Stimulated activated CD4-positive, alpha-beta T cell treated with anti-CD3 and anti-CD28 coated beads, TNF-alpha, amount 100 ng/mL, for 1 hour (primary cell): ENCODE measurements at regions not wholly inside any gene's neighbourhood (a gene's known extent, or its start where the extent isn't known, plus 50 kb on each side); places are given as distances from the start of the nearest gene placed in this dataset.

ENCODE experiments used
- DNase-seq, 3 donors: peaks; one replicate each; pipeline ENCODE4 v3.0.0-alpha.2; 2020; ENCODE audit warnings: low read depth in 3 of 3, low spot score in 1 of 3

GRCh38 chrX:9147726-9148125, 113.8 kb upstream of the FAM9B start:
- DNase-seq = no peak

GRCh38 chrX:9148615-9149399, 114.9 kb upstream of the FAM9B start:
- DNase-seq = no peak

DNA sequence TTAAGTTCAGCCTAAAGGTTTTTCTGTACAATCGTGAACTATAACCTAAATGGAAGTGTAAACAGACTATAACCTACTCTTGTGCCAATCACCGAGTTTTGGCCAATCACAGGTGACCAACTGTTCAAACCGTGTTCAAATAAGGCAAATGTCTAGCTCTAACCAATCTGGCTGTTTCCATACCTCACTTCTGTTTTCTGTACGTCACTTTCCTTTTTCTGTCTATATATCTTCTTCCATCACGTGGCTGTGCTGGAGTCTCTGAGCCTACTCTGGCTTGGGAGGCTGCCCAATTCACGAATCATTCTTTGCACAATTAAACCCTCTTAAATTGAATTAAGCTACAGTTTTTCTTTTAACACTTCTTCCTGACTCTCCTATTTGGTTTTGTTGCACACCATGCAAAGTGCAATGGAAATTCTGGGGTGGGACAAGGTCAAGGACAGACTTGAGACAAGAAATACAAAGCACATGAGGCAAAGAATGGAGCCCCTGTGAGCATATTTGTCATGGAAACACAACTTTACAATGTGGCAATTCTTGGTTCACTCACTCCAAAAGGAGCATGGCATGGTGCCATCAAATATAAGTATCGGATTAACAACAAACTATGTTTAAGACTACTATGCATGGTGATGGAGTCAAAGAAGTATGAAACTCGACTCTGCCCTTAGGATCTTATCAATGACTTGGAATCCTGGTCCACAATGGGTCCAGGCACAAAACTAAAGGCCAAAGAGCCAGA, 115.7 kb upstream of the FAM9B start:
- no peak for DNase-seq

DNA sequence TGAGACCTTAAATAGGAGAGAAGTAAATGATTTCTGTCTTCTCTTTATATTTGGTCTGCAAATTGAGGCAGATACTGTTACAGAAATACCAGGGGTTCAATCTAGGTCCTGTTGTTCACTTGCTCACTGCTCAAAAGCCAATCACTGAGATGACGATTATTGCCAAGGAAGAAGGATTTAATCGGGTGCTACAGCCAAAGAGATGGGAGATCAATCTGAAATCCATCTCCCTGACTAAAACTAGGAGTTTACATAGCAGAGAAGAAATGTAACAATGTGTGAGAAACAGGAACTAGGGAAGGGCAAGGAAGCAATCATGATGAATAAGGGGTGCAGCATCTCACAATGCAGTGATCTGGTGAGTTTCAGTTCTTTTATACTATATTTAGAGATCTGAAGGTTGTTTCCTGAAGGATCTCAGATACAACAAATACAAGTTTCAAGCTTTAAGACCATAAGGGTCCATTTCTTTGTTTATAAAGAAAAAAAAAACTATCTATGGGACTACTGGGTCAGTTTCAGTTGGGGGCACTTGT, 117.9 kb upstream of the FAM9B start:
- no peak for DNase-seq

- no peak for DNase-seq
These were observed 119.4 kb upstream of the FAM9B start for GRCh38 chrX:9153300-9153699.

GRCh38 chrX:9158611-9159010, 124.7 kb upstream of the FAM9B start:
- no peak for DNase-seq

- no peak for DNase-seq
These were observed 126.9 kb upstream of the FAM9B start for GRCh38 chrX:9160698-9161329.

DNA sequence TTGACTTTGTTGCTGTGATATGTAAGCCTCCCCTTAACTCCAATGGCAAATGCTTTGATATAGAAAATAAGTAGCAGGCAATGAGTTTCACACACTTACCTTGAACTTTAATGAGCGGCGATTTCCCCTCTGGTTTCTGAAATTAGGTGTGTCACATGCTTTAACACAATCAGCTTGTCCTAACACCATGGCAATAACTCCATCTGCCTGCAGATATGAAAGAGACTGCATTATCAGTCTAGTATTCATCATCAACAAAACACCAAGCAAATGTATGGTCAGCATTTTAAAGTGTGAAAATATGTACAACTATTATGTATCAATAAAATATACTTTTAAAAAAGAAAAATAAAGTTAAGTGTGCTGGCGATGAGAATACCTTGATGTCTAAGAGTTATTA, 128.8 kb upstream of the FAM9B start:
- no peak for DNase-seq

DNA sequence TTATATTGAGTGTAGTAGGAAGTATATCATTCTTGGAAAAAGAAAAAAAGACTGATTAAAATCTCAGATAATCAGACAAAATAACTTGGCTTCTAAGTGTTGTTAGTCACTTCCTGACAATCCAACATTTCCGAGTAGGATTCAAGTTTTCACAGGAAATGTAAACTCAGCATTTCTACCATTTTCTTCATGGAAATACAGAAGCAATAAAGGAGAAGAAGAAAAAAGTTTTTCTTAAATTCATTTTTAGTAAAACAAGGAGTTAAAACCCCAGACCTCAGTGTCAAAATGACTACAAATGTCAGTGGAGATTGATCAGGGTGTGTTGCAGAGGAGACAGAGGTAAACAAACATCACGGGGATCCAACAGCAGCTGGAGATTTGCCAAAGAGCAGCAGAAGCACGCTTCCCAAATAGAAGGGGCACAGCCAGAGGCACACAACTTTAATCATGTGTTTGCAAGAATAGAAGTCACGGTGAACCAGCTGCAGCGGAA, 129.3 kb upstream of the FAM9B start:
- no peak for DNase-seq

DNA sequence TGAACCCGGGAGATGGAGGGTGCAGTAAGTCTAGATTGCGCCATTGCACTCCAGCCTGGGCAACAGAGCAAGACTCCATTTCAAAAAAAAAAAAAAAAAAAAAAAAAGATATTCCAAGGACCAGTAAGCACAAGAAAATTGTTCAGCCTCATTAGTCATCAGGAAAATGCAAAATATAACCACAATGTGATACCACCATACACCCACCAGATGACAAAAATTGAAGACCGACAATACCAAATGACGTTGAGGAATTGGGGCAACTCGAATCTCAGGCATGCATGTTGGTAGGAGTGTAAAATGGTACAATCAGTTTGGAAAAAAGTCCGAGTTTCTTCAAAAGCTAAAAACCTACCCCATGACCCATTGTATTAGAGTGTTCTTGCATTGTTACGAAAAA, 130.2 kb upstream of the FAM9B start:
- no peak for DNase-seq

DNA sequence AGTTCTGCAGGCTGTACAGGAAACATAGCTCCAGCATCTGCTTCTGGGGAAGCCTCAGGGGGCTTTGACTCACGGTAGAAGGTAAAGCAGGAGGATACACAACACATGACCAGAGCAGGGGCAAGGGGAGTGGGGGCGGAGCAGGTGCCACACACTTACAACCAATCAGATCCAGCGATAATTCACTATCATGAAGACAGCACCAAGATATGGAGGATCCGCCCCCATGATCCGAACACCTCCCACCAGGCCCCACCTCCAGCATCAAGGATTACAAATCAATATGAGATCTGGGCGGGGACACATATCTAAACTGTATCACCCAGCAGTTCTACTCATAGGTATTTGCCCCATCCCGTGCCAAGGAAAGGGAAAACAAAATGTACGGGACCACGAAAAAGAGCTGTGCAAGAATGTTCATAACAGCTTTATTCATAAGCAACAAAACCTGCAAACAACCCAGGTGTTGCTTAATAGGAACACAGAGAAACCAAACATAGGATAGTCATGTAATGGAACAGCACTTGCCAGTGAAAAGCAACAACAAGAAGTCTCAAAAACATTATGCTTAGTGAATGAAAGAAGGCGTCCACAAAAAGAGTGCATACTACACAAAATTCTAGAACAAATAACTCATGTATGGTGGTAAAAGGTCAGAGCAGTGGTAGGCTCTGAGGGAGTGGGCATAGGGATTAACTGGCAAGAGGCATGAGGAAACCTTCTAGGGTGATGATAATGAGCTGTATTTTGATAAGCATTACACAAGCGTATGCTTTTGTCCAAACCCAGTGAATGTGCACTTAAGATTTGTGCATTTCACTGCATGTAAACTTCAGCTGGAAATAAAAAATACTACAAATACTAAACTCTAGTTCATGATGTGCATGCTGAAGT, 130.9 kb upstream of the FAM9B start:
- no peak for DNase-seq

DNA sequence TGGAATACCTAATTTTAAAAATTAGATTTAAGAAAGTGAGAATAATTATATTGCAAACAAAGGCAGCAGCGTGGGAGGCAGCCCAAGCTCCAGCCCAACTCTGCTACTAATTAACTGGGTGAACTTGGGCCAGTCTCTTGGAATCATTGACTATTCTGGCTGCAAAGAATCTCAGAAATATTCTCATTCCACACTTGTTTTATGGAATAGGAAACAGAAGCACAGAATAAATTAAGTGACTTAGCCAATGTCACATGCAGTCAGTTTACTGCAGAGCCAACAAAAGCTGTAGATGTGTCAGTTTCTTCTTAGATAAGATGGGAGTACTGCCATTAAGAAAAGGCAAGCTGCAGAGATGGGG, 132.6 kb upstream of the FAM9B start:
- DNase-seq = no peak

DNA sequence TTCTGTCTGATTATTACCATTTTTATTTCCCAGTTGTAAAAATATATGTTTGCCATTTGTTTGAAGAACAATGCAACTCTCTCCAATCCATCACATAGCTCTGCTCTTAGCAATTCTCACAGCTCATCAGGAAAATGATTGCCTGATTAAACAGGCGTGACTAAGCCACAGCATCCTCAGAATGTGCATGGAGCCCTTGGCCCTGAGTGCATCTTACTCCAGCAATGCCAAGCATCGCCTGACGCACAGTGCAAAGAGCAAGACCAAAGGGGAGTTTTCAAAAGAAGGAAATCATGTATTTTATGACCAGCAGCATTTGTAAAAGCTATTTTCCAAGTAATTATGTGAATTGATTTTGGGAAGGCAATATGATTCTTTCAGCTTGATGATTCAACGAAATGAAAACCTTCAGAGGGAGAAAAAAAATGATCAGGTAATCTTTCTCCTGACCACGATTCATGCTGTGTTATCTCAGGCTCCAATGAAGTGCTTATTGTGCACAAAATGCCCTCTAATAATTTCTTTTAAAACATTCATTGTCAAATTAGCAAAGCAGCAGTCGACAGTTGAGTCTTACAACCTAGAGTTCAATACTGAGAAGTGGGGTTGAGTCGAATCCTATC, 138.0 kb upstream of the FAM9B start:
- no peak for DNase-seq

- DNase-seq = no peak
These were observed 138.5 kb upstream of the FAM9B start for GRCh38 chrX:9172464-9172850.

DNA sequence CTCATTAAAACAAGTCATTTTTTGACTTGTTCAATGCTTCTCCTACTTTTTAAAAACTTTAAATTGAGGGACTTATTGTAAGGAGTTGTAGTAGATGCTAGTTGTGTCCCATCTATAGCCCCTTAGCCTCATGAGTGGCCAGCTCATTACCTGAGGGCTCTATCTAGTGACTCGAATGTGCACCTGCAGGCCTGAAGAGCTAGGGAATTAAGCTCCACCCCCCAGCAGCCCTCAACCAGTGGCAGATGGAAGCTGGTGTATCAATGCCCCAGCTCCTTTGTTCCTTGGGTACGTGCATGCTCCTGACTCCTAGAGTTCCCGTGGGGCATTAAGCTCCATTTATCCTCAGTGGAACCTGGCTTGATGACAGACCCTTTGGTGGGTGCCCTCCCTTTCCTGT, 146.7 kb upstream of the FAM9B start:
- DNase-seq = no peak

- DNase-seq = no peak
These were observed 148.1 kb upstream of the FAM9B start for GRCh38 chrX:9182041-9182440.

DNA sequence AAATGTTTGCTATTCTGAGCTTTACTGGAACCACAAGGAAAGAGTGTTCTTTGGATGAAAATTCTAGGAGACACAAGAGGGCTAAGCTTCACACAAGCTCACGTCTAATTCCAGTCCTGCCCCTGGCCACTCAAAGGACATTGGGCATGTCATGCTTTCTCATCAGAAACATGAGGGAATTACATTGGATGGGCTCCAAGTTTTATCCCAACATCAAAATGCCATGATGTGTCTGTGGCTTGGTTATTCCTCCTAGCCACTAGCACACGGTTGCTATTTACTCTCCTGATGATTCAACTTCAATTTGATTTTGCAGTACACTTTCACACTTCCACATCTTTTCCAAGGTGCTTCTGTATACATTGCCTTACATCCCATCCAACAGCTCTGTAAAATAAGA, 149.6 kb upstream of the FAM9B start:
- DNase-seq = no peak

- no peak for DNase-seq
These were observed 150.3 kb upstream of the FAM9B start for GRCh38 chrX:9184211-9184610.

GRCh38 chrX:9188117-9188516, 154.2 kb upstream of the FAM9B start:
- DNase-seq = no peak

DNA sequence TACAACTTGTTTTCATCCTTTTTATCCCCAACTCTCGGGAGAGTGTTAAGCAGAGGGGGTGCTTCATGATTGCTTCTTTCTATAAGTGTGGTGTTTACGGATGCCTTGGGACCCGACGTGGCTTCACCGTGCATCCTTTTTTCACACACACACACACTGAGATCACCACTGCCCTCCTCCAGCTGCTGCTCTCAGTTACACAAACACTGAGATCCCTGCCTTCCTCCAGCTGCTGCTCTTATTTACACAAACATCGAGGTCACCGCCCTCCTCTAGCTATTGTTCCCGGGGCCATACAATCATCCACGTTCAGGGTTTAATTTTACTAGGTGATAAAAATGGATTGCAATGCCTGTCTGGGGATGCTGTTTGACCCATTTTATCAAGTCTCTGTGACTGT, 155.4 kb upstream of the FAM9B start:
- DNase-seq = no peak

- DNase-seq = no peak
These were observed 157.5 kb upstream of the FAM9B start for GRCh38 chrX:9191392-9191791.
